GM12892 (cell line): ENCODE measurements at regions not wholly inside any gene's neighbourhood (a gene's known extent, or its start where the extent isn't known, plus 50 kb on each side); places are given as distances from the start of the nearest gene placed in this dataset.

Source experiments
- POLR2A ChIP-seq: IDR thresholded peaks from 2 replicates; pipeline ENCODE4 v1.6.1; 2011; ENCODE audit warnings: low read depth, low read length, control low read depth
- POLR2AphosphoS5 ChIP-seq: IDR thresholded peaks from 2 replicates; pipeline ENCODE4 v1.6.1; 2011; ENCODE audit warnings: low read depth, low read length, control low read depth

- TF ChIP-seq POLR2A: no peak
- no peak for TF ChIP-seq POLR2AphosphoS5
Measured at GRCh38 chr20:23244156-23244915, 106.3 kb upstream of the NXT1 start.
